ENCODE measurements at regions not wholly inside any gene's neighbourhood (a gene's known extent, or its start where the extent isn't known, plus 50 kb on each side); places are given as distances from the start of the nearest gene placed in this dataset.

DNA sequence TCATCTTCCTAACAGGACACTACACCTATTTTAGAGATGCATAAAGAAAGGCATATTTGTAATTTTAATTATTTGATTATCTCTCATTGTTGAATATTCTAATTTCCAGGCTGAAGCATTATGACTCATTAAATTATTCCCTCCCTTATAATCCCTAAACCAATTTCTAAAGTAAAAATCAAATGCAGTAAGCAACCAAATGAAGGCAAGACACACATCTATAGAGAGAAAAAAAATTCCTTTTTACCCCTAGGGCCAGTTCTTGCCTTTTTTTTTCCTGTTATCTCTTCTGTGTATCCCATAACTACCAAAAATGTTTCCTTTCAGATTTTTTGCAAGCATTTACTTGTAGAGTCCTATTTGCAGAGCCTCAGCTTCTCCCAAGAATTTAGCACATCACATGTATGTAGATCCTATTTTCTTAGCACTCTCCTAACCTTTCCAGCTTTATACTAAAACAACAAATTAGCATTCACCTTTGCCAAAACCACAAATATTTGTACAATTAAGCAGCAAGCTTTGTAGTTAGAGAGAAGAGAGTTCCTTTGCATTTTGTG, 177.9 kb downstream of the SATB1 start:
- DNase-seq (no peak), ATAC-seq (ENCODE audit: low read depth in 2 of 2) (no peak)
- peaks cover 0 to 13% (median 0%) of the 10 kb centered on the region in 3 donors for H3K27me3 Mint-ChIP-seq
- peaks cover 0 to under 1% (median 0%) of the 10 kb centered on the region in 3 donors for H3K4me1 Mint-ChIP-seq
- no peaks in the 10 kb centered on the region for H3K9me3 Mint-ChIP-seq
- H3K4me3 Mint-ChIP-seq = no peak overlapping the region
- no peak overlapping the region for H3K27ac Mint-ChIP-seq
- H3K36me3 Mint-ChIP-seq = peaks cover 0 to 11% of the 10 kb centered on the region in 2 donors

DNA sequence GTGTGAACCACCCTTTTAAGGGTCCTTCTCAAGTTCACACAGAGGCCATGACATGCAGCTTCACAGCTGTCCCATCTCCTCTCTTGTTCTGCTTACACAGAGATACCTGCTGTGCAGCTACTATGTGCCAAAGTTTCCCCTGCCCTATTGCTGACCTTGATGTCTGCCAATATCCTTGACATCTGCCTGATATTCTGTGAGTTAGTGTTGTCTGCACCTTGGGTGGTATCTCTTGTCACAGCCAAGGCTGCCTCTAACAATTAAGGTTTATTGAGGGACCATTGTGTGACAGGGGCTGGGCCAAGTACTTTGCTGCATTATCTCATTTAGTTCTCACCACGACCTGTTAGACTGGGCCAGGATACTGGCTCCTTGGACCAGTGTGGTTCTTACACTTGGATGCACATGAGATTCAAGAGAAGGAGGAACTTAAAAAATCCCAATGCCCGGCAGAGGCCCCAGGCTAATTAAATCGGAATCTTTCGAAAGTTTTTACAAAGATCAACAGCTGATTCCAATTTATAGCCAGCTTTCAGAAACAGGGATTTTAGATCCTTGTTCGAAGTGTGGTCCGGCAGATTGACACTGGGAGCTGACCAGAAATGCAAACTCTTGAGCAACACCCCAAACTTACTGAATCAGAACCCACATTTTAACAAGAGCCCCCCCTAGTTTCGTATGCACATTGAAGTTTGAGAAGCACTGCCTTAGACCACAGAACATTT, 178.6 kb downstream of the SATB1 start:
- Mint-ChIP-seq H3K27ac (peak overlapping the region in 1 of 6 donors; percentile 17), H3K4me3 (no peak overlapping the region), H3K9me3 (no peaks in the 10 kb centered on the region), H3K36me3 (peaks cover 0 to 11% of the 10 kb centered on the region in 2 donors), H3K4me1 (no peaks in the 10 kb centered on the region), H3K27me3 (peaks cover 0 to 13% (median 0%) of the 10 kb centered on the region in 3 donors)
- no peak for ATAC-seq (ENCODE audit: low read depth in 2 of 2)
- DNase-seq = no peak

DNA sequence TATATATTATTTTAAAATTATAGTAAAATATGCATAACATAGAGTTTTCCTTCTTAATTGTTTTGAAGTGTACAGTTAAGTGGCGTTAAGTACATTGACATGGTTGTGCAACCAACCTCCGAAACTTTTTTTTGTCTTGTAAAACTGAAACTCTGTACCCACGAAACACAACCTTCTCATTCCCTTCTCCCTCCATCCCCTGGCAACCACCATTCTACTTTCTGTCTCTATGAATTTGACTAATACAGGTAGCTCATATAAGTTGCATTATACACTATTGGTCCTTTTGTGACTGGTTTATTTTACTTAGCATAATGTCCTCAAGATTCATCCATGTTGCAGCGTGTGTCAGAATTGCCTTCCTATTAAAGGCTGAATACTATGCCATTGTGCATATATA, 179.4 kb downstream of the SATB1 start:
- no peak for ATAC-seq (ENCODE audit: low read depth in 2 of 2)
- no peaks in the 10 kb centered on the region for H3K9me3 Mint-ChIP-seq

DNA sequence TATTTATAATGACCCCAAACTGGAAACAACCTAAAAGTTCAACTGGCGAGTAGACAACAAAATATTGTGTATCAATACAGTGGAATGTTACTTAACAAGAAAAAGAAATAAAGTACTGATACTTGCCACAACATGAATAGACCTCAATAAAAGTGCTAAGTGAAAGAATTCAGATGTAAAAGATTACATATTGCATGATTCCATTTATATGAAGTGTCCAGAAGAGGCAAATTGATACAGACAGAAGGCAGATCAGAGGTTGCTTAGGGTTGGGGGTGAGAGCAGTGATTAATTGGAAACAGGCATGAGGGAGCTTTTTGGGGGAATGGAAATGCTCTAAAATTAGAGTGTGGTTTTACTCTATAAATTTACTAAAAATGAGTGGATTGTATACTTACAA, 183.3 kb downstream of the SATB1 start:
- Mint-ChIP-seq H3K9me3 (no peaks in the 10 kb centered on the region), H3K36me3 (no peaks in the 10 kb centered on the region), H3K4me3 (no peak overlapping the region), H3K27me3 (no peaks in the 10 kb centered on the region), H3K27ac (no peak overlapping the region), H3K4me1 (peaks cover 0 to 9% (median 7%) of the 10 kb centered on the region in 3 donors)
- DNase-seq (no peak), ATAC-seq (ENCODE audit: low read depth in 2 of 2) (no peak)

More for the DNA sequence above, 179.4 kb downstream of the SATB1 start:
- DNase-seq = no peak
- H3K27me3 Mint-ChIP-seq = peaks cover 0 to 6% (median 0%) of the 10 kb centered on the region in 3 donors
- H3K4me3 Mint-ChIP-seq = no peak overlapping the region
- no peak overlapping the region for H3K27ac Mint-ChIP-seq
- H3K36me3 Mint-ChIP-seq = peaks cover 0 to 5% of the 10 kb centered on the region in 2 donors
- H3K4me1 Mint-ChIP-seq = no peaks in the 10 kb centered on the region

DNA sequence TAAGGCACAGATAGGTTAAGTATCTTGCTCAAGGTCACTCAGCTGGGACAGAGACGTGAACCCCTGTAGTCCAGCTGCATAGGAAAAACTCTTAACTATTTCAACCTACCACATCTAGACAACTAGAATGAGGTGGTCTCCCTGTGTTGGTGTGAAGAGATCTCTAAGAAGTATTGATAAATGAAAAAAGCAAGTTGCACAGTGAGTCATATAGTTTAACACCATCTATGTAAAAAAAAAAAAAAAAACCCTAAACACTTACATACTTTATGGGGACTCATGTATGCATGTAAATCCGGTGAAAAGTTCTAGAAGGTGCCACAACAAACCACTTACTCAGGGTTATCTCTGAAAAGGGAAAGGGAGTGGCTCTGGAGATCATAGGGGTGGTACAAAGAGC, 185.5 kb downstream of the SATB1 start:
- H3K4me1 Mint-ChIP-seq = peaks cover 0 to 9% (median 7%) of the 10 kb centered on the region in 3 donors
- DNase-seq (no peak), ATAC-seq (ENCODE audit: low read depth in 2 of 2) (no peak)
- peaks cover 0 to 4% of the 10 kb centered on the region in 2 donors for H3K36me3 Mint-ChIP-seq
- H3K4me3 Mint-ChIP-seq = no peak overlapping the region
- no peaks in the 10 kb centered on the region for H3K27me3 Mint-ChIP-seq
- H3K9me3 Mint-ChIP-seq = no peaks in the 10 kb centered on the region
- no peak overlapping the region for H3K27ac Mint-ChIP-seq

DNA sequence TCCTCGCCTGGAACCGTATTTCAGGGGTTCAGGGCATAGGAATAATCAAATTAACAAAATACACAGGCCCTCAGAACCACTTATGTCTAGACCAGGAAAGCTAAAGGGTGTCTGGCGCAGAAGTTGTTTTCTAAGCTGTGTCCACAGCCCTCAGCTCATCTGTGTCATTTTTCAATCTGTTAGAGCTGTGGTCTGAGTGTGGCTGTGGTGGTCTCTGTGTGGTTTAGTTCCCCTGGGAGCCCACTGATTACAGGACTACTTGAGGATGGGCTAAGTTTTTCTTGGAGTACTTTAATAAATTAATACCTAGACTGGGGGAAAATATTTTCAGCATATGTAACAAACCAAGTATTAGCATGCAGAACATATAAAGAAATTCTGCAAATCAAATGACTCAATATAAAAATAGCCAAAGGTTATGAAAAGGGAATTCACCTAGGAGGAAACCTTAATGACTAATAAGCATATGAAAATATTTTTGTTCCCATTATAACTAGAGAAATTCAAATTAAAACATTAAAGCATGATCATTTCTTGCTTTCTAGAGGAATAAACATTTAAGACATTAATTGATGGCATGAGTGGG, 186.3 kb downstream of the SATB1 start:
- Mint-ChIP-seq H3K9me3 (no peaks in the 10 kb centered on the region), H3K4me1 (peaks cover 0 to 9% (median 7%) of the 10 kb centered on the region in 3 donors), H3K36me3 (peaks cover 0 to 4% of the 10 kb centered on the region in 2 donors), H3K27ac (no peak overlapping the region), H3K4me3 (peak overlapping the region in 2 of 8 donors; percentile 36 to 64), H3K27me3 (peaks cover 0 to 7% (median 4%) of the 10 kb centered on the region in 3 donors)
- DNase-seq = no peak
- no peak for ATAC-seq (ENCODE audit: low read depth in 2 of 2)

DNA sequence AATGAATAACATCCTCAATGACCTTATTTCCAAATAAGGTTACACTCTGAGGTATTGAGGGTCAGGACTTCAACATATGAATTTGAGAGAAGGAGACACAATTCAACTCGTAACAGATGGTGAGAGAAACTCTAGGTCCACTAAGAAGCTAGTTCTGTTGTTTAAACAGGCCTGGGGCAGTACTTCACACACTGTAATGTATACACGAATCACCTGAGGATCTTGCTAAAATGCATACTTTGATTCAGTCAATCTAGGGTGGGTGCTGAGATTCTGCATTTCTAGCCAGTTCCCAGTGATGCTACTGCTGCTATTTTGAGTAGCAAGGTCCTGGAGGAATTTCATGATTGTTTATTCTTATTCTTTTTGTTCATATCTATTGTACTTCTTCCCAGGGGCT, 186.8 kb downstream of the SATB1 start:
- Mint-ChIP-seq H3K36me3 (peaks cover 0 to 4% of the 10 kb centered on the region in 2 donors), H3K9me3 (no peaks in the 10 kb centered on the region), H3K4me3 (peak overlapping the region in 1 of 8 donors; percentile 36), H3K27me3 (peaks cover 0 to 12% (median 9%) of the 10 kb centered on the region in 3 donors), H3K4me1 (peaks cover 0 to 10% (median 9%) of the 10 kb centered on the region in 3 donors), H3K27ac (no peak overlapping the region)
- no peak for ATAC-seq (ENCODE audit: low read depth in 2 of 2)
- DNase-seq = no peak

DNA sequence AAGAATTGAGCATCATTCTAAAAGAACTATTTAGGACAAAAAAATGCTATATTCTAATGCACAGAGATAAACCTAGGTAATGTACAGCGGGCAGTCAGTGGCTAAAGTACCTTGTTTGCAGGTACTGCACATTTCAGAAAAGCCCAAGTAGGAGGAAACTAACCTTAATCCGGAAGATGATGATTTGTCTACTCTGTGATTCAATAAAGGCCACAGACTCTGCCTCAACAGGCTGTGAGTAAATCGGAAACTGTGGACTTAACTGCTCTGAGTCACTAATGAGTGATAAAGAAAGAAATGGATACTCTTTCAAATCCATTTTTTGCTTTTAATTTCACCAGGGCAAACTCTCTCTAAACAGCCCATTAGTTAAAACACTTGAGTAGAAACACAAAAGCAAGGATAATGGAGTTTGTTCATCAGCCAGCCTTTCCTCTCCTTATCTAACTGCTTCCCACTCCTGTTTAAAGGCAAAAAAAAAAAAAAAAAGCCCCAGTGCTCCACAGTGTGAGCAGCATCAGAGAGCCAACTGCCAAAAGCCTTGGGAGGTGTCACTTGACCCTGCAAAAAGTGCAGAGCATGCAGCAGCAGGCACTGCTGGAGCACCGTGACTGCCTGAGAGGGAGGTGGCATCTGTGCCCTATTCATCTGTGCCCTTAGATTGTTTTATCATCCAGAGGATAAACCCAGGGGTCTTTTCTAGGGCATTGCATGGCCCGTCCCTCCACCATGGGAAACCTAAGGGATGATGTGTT, 187.7 kb downstream of the SATB1 start:
- ATAC-seq (ENCODE audit: low read depth in 2 of 2) = no peak

DNA sequence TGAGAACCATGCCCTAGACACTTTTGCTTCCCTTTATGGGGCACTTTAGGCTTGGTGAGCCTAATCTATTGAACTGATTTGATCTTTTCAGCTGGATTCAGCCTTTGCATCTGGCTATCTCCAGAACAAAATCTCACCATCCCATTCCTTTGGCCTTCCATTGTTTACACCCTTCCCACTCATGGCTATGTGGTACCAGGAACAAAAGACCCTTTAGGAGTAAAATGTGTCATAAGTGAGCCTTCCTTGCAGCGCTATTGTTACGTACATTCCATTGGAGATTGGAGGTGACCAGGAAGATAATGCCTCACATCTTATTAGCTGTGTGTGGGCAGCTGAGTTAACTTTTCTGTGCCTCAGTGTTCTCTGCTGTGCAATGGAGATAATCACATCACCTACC, 188.4 kb downstream of the SATB1 start:
- Mint-ChIP-seq H3K27me3 (peaks cover 0 to 20% (median 16%) of the 10 kb centered on the region in 3 donors), H3K4me1 (peaks cover 0 to 12% (median 9%) of the 10 kb centered on the region in 3 donors), H3K4me3 (no peak overlapping the region), H3K36me3 (peaks cover 0 to 4% of the 10 kb centered on the region in 2 donors), H3K9me3 (no peaks in the 10 kb centered on the region), H3K27ac (no peak overlapping the region)
- DNase-seq (no peak), ATAC-seq (ENCODE audit: low read depth in 2 of 2) (no peak)

More for the DNA sequence above, 187.7 kb downstream of the SATB1 start:
- H3K27me3 Mint-ChIP-seq = peaks cover 0 to 20% (median 16%) of the 10 kb centered on the region in 3 donors
- peaks cover 0 to 4% of the 10 kb centered on the region in 2 donors for H3K36me3 Mint-ChIP-seq
- peaks cover 0 to 12% (median 9%) of the 10 kb centered on the region in 3 donors for H3K4me1 Mint-ChIP-seq
- H3K9me3 Mint-ChIP-seq = no peaks in the 10 kb centered on the region
- H3K27ac Mint-ChIP-seq = no peak overlapping the region
- no peak overlapping the region for H3K4me3 Mint-ChIP-seq
- DNase-seq = no peak

DNA sequence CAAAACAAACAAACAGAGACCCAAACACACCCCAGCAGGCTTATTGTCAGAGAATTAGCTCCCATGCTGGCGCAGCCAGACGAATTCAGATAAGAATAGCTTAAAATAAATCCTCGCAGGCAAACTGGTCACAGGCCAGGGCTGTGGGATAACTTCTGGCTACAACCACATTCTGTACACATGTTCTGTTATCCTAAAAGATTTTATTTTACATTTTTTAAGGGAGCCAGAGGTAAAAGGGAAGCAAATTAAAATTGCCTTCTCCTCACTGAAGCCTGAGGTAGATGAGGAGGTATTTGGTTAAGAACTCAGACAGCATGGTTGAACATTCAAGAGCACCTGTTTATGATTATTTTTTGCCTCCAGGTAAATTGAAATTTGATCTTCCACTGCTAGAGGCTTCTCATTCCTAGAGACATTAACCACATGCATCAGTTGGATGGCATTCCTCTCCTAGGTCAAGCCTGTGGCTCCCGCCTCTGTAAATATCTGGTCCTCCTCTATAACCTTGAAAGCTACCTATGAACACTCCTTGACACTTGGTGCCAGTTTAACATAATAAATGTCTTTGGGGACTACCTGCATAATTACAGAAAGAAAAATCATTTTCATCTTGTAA, 190.3 kb downstream of the SATB1 start:
- Mint-ChIP-seq H3K27ac (no peak overlapping the region), H3K27me3 (peaks cover 0 to 20% (median 16%) of the 10 kb centered on the region in 3 donors)

DNA sequence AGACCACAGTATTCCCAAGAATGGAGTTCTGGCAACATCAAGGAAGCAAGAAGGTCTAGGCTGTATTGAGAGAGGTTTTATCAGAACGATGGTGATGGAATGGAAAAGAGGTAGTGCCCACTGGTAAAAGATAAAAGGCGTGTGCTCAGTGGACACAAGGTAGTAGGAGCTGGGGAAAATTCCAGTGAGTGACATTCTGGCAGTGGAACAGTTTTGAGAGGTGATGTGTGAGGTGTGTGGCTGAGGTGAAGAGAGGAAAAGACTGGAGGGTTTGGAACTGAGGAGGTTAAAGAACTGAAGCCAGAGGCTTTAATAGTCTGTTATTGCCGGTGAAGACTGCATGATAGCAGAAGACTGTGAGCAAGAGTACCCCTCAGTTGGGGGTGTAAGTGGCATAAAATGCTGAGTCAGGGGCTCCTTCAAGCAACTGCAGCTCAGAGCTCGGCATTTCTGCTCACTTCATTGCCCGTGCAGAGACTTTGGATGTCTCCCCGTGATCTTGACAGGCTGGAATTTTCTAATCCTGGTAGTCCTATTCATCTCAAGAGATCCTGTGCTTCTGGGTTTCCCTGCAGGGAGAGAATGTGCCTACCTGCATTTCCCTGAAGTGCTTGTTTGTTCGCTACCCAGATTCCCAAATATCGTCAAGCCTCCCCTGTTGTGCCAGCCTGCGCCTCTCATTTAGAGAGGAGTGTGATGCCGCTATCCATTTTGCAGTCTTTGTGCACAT, 191.0 kb downstream of the SATB1 start:
- Mint-ChIP-seq H3K27me3 (peaks cover 0 to 20% (median 16%) of the 10 kb centered on the region in 3 donors), H3K4me3 (no peak overlapping the region), H3K27ac (peak overlapping the region in 1 of 6 donors; percentile 9), H3K9me3 (no peaks in the 10 kb centered on the region), H3K36me3 (peaks cover 0 to 4% of the 10 kb centered on the region in 2 donors), H3K4me1 (peaks cover 0 to 12% (median 9%) of the 10 kb centered on the region in 3 donors)
- ATAC-seq (ENCODE audit: low read depth in 2 of 2) (no peak), DNase-seq (no peak)

More for the DNA sequence above, 190.3 kb downstream of the SATB1 start:
- Mint-ChIP-seq H3K4me3 (no peak overlapping the region), H3K4me1 (peaks cover 0 to 12% (median 9%) of the 10 kb centered on the region in 3 donors), H3K36me3 (peaks cover 0 to 4% of the 10 kb centered on the region in 2 donors), H3K9me3 (no peaks in the 10 kb centered on the region)
- ATAC-seq (ENCODE audit: low read depth in 2 of 2) (no peak), DNase-seq (no peak)

DNA sequence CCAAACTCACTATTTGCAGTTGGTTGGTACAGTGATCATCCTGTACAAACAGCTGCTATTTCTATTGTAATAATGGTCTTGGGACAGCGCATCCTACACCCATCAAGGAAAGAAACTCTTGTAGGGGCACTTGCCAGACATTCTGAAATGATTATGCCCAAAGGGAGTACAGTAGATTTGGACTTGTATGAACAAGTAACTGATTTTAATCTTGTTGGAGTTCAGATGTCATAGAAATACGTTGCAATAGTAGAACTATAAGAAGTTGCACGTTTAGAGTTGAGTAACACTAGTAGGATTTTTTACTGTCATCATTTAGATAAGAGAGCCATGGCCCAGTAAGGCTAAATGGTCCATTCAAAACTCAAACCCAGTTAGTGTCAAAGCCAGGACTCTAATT, 192.8 kb downstream of the SATB1 start:
- no peaks in the 10 kb centered on the region for H3K9me3 Mint-ChIP-seq
- H3K36me3 Mint-ChIP-seq = peaks cover 0 to 4% of the 10 kb centered on the region in 2 donors
- H3K4me1 Mint-ChIP-seq = peaks cover 7 to 16% (median 13%) of the 10 kb centered on the region in 3 donors
- no peak for ATAC-seq (ENCODE audit: low read depth in 2 of 2)
- peaks cover 0 to 20% (median 16%) of the 10 kb centered on the region in 3 donors for H3K27me3 Mint-ChIP-seq
- no peak overlapping the region for H3K27ac Mint-ChIP-seq
- no peak overlapping the region for H3K4me3 Mint-ChIP-seq
- DNase-seq = no peak

Data from naive B cell (primary cell).